Stimulated activated CD4-positive, alpha-beta T cell treated with anti-CD3 and anti-CD28 coated beads, Interleukin-12 subunit alpha, Interleukin-12 subunit beta, amount 100 ng/mL, for 4 hours (primary cell): ENCODE measurements at regions not wholly inside any gene's neighbourhood (a gene's known extent, or its start where the extent isn't known, plus 50 kb on each side); places are given as distances from the start of the nearest gene placed in this dataset.
"Not testable (repeated sequence)": the region's sequence is repeated elsewhere in the genome, so short reads cannot be mapped to it uniquely, and the experiment has no call there.

Source experiments
- DNase-seq: peaks from one replicate; pipeline ENCODE4 v3.0.0-alpha.2; 2020

- no peak for DNase-seq
Observed at GRCh38 chr1:119191325-119191724, 50.9 kb upstream of the WARS2 start.

- no peak for DNase-seq
Observed at GRCh38 chr1:119204197-119204960, 63.9 kb upstream of the WARS2 start.

GRCh38 chr1:119204961-119205357 lies 64.5 kb upstream of the WARS2 start:
- no peak for DNase-seq

DNA sequence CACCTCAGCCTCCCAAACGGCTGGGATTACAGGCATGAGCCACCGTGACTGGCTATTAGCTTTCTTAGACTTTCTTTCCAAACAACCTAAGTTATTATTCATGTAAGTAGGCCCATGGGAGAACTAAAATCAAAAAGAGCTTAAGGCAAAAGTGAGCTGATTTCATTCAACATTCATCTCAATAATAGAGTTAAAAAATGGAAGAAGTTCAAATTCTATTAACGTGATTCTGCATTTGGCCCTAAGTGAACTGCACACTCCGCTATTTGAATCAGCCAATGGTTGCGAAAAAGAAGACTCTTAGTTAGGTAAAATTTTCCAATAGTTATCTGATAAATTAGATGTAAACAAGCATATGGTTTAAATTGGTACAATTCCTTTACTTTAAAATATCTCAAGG lies 68.6 kb upstream of the WARS2 start:
- DNase-seq = no peak

- DNase-seq = no peak
Observed at GRCh38 chr1:119209596-119210295, 69.3 kb upstream of the WARS2 start.

DNA sequence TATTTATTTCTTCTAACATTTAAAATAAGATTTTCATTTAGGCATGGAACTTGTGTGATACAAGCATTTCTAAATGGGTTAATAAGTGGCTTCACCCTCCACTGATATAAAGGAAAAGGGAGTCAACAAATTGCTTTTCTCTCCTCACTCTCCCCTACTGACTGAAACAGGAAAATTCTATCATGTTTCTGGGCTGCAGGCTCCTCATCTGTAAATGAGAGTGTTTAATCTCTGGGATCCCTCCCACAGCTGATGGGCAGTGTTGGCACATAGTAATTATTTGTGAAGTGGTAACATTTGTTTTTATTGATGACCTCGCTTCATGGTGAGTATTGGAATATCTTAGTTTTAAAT lies 69.8 kb upstream of the WARS2 start:
- no peak for DNase-seq

DNA sequence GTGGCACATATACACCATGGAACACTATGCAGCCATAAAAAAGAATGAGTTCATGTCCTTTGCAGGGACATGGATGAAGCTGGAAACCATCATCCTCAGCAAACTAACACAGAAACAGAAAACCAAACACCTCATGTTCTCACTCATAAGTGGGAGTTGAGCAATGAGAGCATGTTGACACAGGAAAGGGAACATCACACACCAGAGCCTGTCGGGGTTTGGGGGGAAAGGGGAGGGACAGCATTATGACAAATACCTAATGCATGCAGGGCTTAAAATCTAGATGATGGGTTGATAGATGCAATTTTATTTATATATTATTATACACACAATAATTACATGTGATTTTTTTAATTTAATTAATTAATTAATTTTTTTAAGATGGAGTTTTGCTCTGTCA lies 72.8 kb upstream of the WARS2 start:
- DNase-seq = not testable (repeated sequence)

DNA sequence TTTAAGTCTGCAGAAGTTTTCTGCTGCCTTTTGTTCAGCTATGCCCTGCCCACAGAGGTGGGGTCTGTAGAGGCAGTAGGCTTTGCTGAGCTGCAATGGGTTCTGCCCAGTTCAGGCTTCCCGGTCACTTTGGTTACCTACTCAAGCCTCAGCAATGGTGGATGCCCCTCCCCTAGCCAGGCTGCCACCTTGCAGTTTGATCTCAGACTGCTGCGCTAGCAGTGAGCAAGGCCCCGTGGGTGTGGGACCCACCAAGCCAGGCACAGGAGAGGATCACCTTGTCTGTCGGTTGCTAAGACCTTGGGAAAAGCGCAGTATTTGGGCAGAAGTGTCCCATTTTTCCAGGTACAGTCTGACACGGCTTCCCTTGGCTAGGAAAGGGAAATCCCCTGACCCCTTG lies 74.5 kb upstream of the WARS2 start:
- DNase-seq = not testable (repeated sequence)

GRCh38 chr1:119217309-119217828 lies 76.9 kb upstream of the WARS2 start:
- no peak for DNase-seq

DNA sequence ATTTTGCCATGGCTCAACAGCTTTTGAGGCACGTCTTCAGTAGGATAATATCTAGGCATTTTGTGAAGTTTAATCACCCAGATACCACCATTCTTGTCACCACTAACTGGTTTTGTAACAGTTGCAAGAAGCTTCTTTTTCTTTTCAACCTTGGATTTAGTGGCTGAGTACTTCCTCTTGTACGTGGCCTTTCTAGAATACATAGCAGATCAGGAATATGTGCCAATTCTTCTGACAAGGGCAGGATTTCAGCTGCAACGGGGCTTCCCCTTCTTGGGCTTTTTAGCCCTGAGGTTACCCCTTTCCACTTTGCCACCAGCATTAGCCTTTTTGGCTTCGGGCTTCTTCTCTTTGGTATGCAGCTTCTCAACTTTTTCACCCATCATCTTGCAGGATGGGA lies 79.3 kb upstream of the WARS2 start:
- DNase-seq = no peak

DNA sequence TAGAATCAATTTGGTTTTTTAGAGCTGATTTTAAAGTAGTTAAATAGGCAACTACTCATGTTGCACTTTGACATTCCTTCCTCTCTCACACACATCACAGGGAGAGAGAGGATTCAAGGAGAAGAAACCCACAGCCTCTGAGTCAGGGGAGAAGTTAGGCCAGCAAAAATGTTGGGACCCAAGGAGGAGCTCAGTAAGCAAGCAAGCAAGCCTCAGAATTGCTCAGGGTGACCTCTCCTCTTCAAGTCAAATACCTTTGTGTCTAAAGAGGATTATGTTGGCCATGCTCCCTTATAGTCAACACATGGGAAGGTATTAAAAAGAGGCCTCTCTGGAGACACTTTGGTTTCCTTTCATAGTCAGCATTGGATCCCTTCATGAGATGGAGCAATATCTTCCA lies 80.5 kb upstream of the WARS2 start:
- DNase-seq = no peak

DNA sequence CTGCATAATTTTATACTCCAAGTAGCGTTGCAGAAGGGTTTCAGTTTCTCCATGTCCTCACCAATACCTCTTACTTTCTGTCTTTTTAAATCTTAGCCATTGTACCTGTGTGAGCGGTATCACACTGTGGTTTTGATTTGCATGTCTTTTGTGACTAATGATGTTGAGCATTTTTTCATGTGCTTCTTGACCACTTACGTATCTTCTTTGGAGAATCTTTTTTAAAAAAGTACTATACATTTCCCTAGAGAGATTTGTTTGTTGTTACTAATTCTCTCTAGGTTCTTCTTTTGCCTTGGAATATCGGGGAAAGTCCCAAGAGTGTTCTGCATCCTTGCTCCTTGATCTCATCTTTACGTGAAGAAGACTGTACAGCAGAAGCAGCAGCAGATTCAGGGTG lies 81.8 kb upstream of the WARS2 start:
- no peak for DNase-seq

DNA sequence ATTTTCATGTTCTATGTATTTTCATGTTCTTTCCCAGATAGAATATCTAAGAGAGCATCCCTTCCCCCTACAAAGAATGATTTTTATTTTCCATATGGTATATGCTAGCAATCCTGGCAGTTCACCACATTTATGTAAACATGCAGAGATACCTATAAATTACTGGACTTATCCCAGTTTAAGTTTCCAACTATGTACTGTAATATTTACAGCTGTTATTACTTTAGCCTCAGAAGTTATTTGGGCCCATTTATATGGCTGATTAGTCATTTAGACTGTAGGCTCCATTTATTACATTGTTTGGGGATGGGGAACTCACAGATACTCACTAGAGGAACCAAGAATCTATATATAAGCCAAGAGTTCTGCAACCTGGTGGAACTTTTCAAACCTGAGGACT lies 84.8 kb upstream of the WARS2 start:
- DNase-seq = no peak

DNA sequence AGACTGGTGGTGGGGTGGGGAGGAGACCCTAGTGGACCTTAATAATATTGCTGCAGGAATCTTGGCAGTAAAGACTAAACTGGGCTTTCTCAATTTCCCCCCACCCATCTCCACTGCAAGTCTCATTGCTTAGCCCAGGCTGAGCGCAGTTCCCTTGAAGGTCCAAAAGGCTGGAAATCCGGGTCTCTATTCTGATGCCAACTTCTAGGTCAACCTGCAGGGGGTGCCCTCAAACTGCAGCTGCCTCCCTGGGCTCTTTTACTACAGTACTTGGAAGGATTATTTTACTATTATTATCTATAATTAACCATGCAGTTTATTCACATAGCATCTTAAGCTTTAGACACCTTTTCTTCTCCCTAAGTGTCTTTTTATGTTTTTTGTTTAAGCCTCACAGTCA lies 85.4 kb upstream of the WARS2 start:
- DNase-seq = no peak

GRCh38 chr1:119226321-119226720 lies 85.9 kb upstream of the WARS2 start:
- no peak for DNase-seq

- no peak for DNase-seq
Observed at GRCh38 chr1:119226913-119227312, 86.5 kb upstream of the WARS2 start.

GRCh38 chr1:119227456-119227855 lies 87.0 kb upstream of the WARS2 start:
- DNase-seq = no peak

DNA sequence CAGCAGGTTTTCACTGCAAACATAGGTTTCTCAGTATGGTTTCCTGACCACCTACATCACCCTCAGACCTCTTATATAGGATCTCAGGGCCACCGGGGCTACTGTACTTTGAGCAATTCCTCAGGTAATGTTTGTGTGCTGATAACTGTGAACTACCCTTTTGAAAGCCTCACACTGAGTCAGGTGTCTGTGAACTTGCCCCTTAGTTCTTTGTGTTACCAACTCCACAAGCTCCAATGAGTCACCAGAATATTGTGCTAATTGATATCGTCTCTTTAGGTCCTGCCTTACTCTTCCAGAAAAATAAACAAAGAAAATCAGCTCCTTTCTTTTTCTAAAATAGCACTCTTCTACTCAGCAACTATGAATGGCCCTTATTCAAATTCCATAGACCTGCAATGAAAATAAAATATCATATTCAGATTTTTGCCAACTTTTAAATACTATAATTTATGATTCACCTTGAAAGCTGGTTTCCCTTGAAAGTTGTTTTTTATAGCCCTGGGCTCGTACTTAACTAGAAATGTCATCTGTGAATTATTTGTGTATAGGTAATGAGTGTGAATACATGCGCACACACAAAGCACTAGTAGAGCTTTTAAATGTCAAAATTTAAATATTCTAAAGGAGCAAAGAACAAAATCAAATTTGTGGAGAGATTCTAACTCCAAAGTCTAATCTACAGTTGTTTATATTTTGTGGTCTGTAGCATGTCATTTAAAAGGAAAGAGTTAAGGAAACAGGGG lies 88.1 kb upstream of the WARS2 start:
- no peak for DNase-seq

- DNase-seq = no peak
Observed at GRCh38 chr1:119235120-119235519, 94.7 kb upstream of the WARS2 start.

DNA sequence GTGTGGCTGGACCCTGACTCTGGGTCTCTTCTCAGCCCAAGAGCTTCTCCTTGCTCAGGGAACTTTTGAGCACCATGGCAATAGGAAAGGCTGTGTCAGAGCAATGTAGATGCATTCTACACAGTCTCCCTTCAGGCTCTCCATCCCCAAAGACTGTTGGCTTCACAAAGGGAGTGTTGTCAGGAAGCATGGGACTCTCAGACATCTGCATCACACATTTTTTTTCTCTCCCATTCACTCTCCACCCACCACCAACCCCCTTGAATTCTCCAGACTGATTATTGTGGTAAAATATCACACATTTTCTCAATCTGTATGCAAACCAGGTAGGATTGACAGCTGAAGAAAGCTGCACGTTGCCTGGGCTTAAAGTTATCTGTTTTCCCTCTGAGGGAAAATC lies 105.4 kb upstream of the WARS2 start:
- no peak for DNase-seq

- no peak for DNase-seq
Observed at GRCh38 chr1:119249283-119249682, 108.8 kb upstream of the WARS2 start.

- no peak for DNase-seq
Observed at GRCh38 chr1:119250299-119250698, 109.8 kb upstream of the WARS2 start.

GRCh38 chr1:119251751-119252150 lies 111.3 kb upstream of the WARS2 start:
- DNase-seq = no peak

- no peak for DNase-seq
Observed at GRCh38 chr1:119253366-119253765, 112.9 kb upstream of the WARS2 start.
